ENCODE measurements at regions not wholly inside any gene's neighbourhood (a gene's known extent, or its start where the extent isn't known, plus 50 kb on each side); places are given as distances from the start of the nearest gene placed in this dataset.
"Not testable (repeated sequence)": the region's sequence is repeated elsewhere in the genome, so short reads cannot be mapped to it uniquely, and the experiment has no call there.

GRCh38 chr9:89854715-89855475, 250.1 kb downstream of the GADD45G start:
- Histone ChIP-seq H2AFZ (ENCODE audit: low read depth) (no peak overlapping the region), H3K9me3 (no peaks in the 10 kb centered on the region), H3K4me1 (ENCODE audit: control insufficient read depth in 1 of 2, insufficient read depth in 2 of 2, low read depth in 1 of 2, low read length in 1 of 2) (no peaks in the 10 kb centered on the region), H3K4me3 (ENCODE audit: low read depth in 2 of 2, low read length in 1 of 2) (no peak overlapping the region), H3K36me3 (replicated peaks in 1 of 2; ENCODE audit: control insufficient read depth in 1 of 2, insufficient read depth in 2 of 2, low read length in 1 of 2) (no peaks in the 10 kb centered on the region), H3K9me2 (no peaks in the 10 kb centered on the region), H3K9ac (no peak overlapping the region), H3K27me3 (ENCODE audit: insufficient read depth) (no peaks in the 10 kb centered on the region), H3K79me2 (ENCODE audit: insufficient read depth) (no peaks in the 10 kb centered on the region), H3K27ac (ENCODE audit: low read depth in 2 of 2, low read length in 1 of 2) (no peak overlapping the region), H3K4me2 (no peak overlapping the region), H4K20me1 (ENCODE audit: insufficient read depth) (no peaks in the 10 kb centered on the region), H3F3A (replicated peaks; ENCODE audit: insufficient read depth) (no peaks in the 10 kb centered on the region)
- ChIA-PET CTCF (interaction anchor here (1.1 kb wide), 1 partner anchor 23 kb away, joined by 3 read pairs; no protein-coding TSS in a partner anchor), POLR2A (no interaction called here)
- no peak for DNase-seq
- WGBS (ENCODE audit: low lambda C conversion rate), result 27% methylated on average over 11 of the region's 11 CpGs
- TF ChIP-seq TAF1 (IDR thresholded peaks at IDR 0.05; ENCODE audit: borderline replicate concordance, low read depth, low read length) (no peak), TEAD4 (IDR thresholded peaks at IDR 0.05; ENCODE audit: borderline replicate concordance, insufficient read depth) (no peak), GABPA (IDR thresholded peaks at IDR 0.05; ENCODE audit: low read depth) (no peak), FOSL2 (IDR thresholded peaks at IDR 0.05; ENCODE audit: borderline replicate concordance, low read depth) (no peak), USF1 (IDR thresholded peaks at IDR 0.05; ENCODE audit: borderline replicate concordance, low read depth) (no peak), NFIC (IDR thresholded peaks at IDR 0.05; ENCODE audit: borderline replicate concordance) (no peak), FOXM1 (IDR thresholded peaks at IDR 0.05; ENCODE audit: low read depth) (no peak), RXRA (IDR thresholded peaks at IDR 0.05; ENCODE audit: borderline replicate concordance, low read depth) (no peak), ZBTB33 (IDR thresholded peaks at IDR 0.05; ENCODE audit: borderline replicate concordance, low read depth) (no peak), MAX (IDR thresholded peaks at IDR 0.05; ENCODE audit: low read depth) (no peak), RFX5 (IDR thresholded peaks at IDR 0.05; ENCODE audit: low read length) (no peak), MXI1 (IDR thresholded peaks at IDR 0.05; ENCODE audit: low read depth, low read length) (no peak), JUND (IDR thresholded peaks at IDR 0.05) (no peak), USF2 (IDR thresholded peaks at IDR 0.05; ENCODE audit: borderline replicate concordance, low read depth, low read length) (no peak), ELF1 (IDR thresholded peaks at IDR 0.05) (no peak), IRF3 (IDR thresholded peaks at IDR 0.05; ENCODE audit: low read depth, low read length) (no peak), YY1 (IDR thresholded peaks at IDR 0.05; ENCODE audit: low read depth) (no peak)

DNA sequence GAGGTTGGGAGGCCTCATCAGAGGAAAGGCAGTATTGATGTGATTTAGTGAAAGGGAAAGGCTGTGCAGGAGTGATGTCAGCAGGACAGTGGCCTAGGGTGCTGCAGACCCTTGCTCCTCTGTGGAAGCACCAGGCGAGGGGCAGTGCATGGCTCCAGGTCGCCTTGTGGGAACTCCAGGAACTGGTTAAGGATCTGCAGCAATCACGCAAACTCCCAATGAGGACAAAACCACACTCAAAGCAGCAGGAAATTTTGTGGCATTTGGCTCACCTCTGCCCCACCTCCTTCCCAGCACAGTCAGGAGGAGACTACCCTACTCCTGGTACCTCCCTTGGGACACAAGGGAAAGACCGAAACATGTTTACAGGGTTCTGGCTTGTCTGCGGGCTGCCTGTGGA, 251.5 kb downstream of the GADD45G start:
- H3K9me3 ChIP-seq; CTCF ChIA-PET; H3K36me3 ChIP-seq (replicated peaks in 1 of 2; ENCODE audit: control insufficient read depth in 1 of 2, insufficient read depth in 2 of 2, low read length in 1 of 2); H3K9me2 ChIP-seq; H4K20me1 ChIP-seq (ENCODE audit: insufficient read depth); H3K79me2 ChIP-seq (ENCODE audit: insufficient read depth); POLR2A ChIA-PET; H3K9ac ChIP-seq; H3K4me2 ChIP-seq; H3F3A ChIP-seq (replicated peaks; ENCODE audit: insufficient read depth); H2AFZ ChIP-seq (ENCODE audit: low read depth); H3K27ac ChIP-seq (ENCODE audit: low read depth in 2 of 2, low read length in 1 of 2); H3K4me3 ChIP-seq (ENCODE audit: low read depth in 2 of 2, low read length in 1 of 2); DNase-seq; H3K4me1 ChIP-seq (ENCODE audit: control insufficient read depth in 1 of 2, insufficient read depth in 2 of 2, low read depth in 1 of 2, low read length in 1 of 2); H3K27me3 ChIP-seq (ENCODE audit: insufficient read depth): not testable (repeated sequence)
- WGBS (ENCODE audit: low lambda C conversion rate), result 55% methylated on average over 4 of the region's 5 CpGs

DNA sequence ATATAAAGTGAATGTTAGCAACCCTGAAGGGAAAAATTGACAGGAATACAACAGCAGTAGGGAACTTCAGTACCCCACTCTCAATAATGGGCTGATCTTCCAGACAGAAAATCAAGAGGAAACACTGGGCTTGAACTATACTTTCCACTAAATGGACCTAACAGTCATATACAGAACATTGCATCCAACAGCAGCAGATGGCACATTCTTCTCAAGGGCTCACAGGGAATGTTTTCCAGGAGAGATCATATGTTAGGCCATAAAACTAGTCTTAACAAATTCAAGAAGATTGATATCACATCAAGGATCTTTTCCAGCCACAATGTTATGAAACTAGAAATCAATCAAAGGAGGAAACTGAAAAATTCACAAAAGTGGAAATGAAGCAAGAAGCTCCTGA, 252.1 kb downstream of the GADD45G start:
- H3K4me1 ChIP-seq (ENCODE audit: control insufficient read depth in 1 of 2, insufficient read depth in 2 of 2, low read depth in 1 of 2, low read length in 1 of 2); H3K4me3 ChIP-seq (ENCODE audit: low read depth in 2 of 2, low read length in 1 of 2); DNase-seq; CTCF ChIA-PET; POLR2A ChIA-PET; H3K27me3 ChIP-seq (ENCODE audit: insufficient read depth); H3K36me3 ChIP-seq (replicated peaks in 1 of 2; ENCODE audit: control insufficient read depth in 1 of 2, insufficient read depth in 2 of 2, low read length in 1 of 2); H2AFZ ChIP-seq (ENCODE audit: low read depth); H3K9me2 ChIP-seq; H3K9ac ChIP-seq; H3K9me3 ChIP-seq; H3K79me2 ChIP-seq (ENCODE audit: insufficient read depth); H3F3A ChIP-seq (replicated peaks; ENCODE audit: insufficient read depth); H3K4me2 ChIP-seq; H3K27ac ChIP-seq (ENCODE audit: low read depth in 2 of 2, low read length in 1 of 2); H4K20me1 ChIP-seq (ENCODE audit: insufficient read depth): not testable (repeated sequence)

Data from SK-N-SH (cell line).